ENCODE measurements at regions not wholly inside any gene's neighbourhood (a gene's known extent, or its start where the extent isn't known, plus 50 kb on each side); places are given as distances from the start of the nearest gene placed in this dataset.
A peak's percentile ranks its signal among the peaks of the same experiment; 100 is the strongest.
"Not testable (repeated sequence)": the region's sequence is repeated elsewhere in the genome, so short reads cannot be mapped to it uniquely, and the experiment has no call there.

DNA sequence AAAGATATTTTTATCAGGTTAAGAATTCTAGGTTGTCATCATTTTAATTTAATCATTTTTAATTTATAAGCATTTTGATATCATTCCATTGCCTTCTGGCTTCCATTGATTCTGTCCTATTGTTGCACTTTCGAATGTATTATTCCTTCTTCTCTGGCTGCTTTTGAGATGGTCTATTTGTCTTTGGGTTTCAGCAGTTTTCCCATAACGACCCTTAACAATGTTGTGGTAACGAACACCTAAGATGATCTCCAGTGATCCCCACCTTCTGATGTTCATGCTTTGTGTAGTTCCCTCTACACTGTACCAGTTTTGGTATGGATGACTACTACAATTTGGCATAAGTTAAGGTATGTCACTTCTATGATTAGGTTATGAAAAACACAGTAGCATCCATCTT is 59.9 kb downstream of the MINAR1 start:
- DNase-seq: no peak

DNA sequence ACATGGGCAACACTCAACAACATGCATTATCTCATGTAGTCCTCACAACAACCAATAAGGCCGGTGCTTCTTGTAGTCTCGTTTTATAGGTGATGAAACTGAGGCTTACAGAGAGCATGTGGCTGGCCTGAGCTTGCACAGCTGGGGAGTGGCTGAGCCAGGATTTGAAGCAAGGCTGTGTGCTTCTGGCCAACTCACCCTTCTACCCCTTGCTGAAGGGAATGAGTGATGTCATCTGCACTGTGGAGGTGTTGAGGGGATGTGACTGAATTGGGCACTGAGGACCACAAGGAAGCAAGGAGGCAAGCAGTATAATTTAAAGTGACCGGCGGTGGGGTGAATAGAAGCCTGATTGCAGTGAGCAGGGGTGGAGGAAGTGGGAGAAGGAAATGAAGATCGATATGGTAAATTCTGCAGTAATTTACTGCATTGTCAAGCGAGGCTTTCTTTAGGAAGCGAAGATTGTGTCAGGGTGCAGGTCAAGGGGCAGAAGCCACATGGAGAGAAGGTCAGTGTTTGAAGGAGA is 62.3 kb downstream of the MINAR1 start:
- no peak for DNase-seq

DNA sequence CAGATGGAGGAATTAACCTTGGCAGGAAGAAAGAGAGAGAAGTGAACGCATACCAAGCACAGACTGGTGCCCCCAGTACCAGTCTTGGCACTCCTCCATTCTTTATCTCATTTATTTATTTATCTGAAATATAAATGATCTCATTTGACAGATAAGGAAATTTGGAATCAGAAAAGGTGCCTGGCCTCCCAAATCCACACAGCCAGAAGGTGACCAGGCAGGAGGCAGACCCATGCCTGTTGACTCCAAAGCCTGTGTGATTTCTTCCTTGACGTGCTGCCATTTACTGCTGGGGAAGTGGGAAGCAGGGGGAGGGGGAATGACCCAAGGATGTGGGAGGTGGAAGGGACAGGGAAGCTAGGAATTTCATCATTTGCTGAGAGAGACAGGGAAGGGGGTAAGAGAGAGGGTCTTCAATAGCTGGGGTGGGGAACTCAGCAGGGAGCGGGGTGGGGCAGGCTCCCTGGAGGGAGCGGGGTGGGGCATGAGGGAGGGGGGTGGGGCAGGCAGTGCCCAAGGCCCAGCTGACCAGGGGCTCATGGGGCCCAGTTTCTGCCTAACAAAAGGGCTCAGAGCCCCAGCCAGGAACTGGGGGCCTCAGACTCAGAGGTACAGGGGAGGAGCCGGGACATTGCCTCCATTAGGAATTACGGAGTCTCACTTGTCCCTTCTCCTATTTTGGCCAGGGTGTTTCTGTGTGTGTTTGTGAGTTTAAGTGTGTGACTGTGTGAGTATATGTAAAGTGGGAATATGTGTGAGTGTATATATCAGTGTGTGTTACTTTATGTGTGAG is 63.0 kb downstream of the MINAR1 start:
- no peak for DNase-seq

DNA sequence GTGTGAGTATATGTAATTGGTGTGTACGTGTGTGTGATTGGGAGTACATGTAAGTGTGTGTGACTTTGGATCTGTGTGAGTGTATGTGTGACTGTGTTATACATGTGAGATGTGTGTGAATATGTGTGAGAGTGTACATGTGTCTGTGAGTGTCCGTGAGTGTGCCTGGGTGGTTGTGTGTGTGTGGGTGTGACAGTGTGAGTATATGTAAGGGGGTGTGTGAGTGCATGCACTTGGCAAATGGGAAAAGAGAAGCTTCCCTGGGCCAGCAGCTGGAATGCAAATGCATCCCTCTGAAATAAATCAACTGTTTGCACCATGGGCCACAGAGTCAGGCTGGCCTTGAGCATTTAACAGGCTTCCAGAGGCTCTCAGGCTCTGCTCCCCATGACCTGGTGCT is 63.6 kb downstream of the MINAR1 start:
- no peak for DNase-seq

DNA sequence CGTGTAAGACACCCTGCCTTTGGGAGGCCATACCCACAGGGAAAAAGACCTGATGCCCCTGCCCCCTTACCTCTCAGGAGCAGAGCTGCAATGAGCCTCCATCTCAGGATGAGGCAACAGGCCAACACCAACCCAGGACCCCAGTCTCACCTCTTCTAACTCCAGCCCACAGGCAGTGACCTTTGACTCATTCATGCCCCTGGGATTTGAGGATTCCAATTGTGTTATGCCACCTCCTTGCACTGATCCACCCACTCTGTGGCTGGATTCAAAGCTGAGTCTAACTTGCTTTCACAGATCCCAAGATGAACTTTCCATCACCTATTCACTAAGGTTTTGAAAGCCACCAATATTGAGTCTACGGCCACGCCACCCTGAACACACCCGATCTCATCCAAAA is 64.7 kb downstream of the MINAR1 start:
- DNase-seq: no peak

DNA sequence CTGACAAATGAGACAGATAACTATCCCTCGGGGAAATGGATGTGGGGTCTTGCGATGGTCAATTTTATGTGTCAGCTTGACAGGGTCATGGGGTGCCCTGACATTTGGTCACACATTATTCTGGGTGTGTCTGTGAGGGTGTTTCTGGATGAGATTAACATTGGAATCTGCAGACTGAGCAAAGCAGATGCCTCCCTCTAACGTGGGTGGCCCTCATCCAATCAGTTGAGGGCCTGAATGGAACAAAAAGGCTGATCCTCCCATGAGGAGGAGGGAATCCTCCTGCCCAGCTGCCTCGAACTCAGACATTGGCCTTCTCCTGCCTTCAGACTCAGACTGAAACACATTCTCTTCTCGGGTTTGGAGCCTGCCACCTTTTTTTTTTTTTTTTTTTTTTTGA is 69.0 kb downstream of the MINAR1 start:
- DNase-seq: no peak

DNA sequence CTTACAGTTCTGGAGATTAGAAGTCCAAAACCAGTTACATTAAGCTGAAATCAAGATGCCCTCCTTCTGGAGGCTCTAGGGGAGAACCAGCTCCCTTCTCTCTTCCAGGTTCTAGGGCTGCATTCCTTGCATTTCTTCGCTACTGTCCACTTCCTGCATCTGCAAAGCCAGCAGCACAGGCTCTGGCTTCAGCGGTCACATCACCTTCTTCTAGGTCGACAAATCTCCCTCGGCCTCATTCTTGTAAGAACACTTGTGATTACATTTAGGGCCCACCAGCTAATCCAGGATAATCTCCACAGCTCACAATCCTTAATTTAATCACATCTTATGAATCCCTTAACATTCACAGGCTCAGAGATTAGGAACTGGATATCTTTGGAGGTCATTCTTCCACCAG is 73.8 kb downstream of the MINAR1 start:
- DNase-seq: peak; percentile 18

DNA sequence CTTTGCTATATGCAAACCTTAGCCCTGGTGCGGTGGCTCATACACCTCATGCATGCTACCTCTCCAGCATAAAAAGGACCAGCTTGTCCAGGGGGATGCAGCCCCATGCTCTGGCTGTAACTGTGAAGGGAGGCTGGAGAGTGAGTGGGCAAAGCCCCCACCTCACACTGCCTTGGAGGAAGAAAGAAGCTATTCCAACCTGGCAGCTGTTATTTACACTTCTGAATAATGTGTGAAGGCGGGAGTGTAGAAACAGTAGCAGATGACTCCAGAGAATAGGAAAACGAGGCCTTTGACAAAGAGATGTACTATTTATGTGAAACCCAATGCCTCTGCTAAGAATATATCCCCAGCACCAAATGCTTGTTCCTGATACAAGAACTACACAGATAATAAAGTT is 80.7 kb downstream of the MINAR1 start:
- DNase-seq: not testable (repeated sequence)

DNA sequence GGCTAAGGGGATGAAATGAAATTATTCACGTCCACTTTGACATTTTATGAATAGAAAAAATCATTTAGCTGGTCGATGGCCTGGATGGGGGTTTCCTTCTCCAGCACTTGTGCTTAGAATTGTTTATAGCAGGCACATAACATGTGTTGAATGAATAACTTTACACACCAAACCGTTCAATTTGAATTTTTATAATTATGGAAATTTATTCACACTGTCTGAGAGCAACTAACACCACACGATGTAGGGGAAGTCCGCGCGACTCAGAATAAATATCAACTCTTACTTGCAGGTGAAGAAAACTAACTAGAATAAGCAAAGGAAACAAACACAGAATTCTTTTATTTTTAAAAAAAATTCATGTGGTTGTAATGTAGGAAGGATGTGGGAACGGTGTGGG is 81.3 kb downstream of the MINAR1 start:
- no peak for DNase-seq

DNA sequence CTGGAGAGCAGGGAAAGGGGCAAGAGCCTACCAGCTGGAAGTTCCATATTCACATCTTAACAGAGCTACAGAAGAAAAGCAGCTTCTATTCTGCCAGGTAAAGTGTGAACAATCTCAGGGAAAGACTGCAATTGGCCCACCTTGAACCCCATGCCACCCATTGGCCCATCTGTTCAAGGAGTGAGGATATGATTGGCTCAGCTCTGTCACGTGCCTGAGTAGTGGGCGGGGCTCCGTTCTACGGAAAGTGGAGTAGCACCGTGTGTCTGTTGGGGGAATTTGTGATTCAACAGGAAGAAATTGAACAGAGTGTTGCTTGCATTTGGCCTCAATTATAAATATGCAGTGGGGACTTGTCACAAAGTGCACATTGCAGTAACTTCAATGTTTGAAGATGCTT is 81.8 kb downstream of the MINAR1 start:
- DNase-seq: no peak

DNA sequence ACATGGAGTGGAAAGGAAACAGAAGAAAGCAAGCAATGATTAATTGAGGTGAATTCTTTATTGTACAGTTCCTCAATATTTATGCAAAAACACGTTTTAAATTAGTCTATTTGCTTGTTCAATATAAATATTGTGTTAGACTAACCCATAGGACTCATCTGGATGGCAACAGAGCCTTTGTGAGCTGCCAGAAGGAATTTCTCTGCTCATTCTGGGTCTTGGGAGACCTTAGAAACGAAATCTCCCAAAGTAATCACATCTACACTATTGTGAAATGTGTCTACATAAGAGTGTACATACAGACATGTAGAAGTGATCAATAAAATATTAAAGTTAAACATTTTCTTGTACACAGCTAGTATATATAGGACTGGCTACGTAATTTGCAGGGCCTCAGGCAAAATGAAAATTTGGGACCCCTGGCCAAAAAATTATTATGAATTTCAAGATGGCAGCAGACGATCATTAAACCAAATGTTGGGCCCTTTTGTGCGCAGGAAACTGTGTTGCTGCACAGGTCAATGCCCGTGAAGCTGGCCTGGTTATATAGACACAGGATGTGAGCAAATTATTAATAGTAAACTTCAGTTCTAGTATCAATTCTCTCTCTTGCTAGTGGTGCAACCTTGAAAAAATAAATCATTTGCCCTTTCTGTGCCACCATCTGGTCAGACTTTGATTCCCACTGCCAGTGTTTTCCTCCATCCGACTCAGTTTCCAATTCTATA is 83.3 kb downstream of the MINAR1 start:
- DNase-seq: no peak

DNA sequence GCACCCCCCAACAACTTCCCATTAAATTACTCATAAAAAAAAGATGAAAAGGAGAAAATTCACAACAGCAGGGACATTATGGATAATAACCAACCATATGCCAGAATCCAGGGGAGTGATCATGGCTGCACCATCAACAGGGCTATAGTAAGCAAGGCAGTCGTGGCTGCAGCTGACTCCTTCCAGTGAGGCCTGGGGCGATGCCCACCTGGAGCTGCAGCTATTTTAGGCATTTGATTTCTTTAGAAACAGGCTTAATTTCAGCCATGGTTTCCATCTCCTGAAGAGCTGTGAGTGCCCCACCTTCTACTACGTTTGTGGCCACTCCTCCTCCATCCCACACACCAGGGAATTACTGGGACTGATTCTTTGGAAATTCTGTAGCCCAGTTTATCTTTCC is 84.0 kb downstream of the MINAR1 start:
- DNase-seq: no peak

DNA sequence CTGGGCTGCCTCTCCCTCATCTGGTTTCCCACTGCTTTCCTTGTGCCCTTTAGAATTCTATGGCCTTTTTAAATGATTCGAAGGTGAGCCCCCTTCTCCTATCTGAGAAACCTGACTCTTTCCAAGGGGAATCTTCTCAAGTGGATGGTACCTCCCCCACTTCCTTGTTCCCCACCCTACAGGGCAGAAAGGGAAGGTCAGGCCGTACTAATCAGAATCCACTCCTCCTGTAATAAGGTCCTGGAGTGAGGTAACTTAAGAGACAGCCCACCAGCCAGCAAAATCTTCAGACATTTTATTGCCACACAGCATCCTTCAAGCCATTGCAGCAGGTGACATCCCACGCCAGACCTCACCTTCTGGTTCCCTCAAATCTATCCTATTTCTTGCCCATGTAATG is 84.5 kb downstream of the MINAR1 start:
- no peak for DNase-seq

DNA sequence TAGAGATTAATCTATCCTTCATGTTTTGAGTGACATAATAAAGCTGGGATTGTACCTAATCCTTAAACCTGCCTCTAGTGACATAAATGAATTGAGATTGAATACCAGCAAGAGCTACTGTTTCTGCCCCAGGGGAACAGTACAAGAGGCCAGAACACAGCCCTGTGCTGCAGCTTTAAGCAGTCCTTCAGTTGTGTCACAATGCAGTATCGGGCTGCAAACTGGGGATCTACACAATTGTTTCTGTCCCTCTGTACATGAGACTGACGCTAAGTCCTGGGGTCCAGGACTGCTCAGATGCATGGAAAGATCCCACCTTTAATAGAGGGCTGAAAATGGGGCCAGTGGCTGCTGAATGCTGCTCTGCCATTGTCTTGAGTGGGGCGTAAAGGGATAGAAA is 87.5 kb downstream of the MINAR1 start:
- no peak for DNase-seq

DNA sequence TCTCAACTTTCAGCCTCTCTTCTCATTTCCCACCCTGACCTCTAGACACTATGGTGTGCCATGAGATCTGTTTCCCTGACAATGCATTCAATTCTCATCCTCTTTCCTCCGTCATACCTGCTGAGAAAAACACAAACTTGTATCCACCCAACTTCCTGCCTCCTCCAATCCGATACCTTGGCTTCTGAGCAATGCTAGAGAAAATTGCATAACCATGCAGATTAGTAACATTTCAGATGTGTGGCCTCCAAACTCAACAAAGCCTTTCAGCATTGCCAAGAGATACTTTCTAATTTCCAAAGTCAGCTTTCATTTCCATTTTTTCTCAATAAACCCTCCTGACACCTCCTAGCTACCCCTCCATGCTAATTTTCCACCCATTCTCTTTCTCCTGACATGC is 88.5 kb downstream of the MINAR1 start:
- DNase-seq: no peak

DNA sequence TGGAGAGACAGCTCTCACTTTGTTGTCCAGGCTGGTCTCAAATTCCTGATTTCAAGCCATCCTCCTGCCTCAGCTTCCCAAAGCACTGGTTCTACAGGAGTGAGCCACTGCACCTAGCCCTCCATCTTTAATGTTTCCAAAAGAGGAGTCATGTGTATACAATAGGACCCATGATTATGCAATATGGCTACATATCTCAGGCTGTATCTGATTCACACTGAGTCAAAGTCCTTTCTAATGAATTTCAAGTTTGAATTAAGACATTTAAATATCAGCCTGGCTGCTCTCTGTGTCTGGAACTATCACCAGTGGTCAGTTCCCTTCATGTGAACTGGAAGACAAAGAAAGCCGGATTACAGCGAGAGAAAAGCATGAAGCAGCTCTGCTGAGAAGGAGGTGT is 90.5 kb downstream of the MINAR1 start:
- DNase-seq: no peak

DNA sequence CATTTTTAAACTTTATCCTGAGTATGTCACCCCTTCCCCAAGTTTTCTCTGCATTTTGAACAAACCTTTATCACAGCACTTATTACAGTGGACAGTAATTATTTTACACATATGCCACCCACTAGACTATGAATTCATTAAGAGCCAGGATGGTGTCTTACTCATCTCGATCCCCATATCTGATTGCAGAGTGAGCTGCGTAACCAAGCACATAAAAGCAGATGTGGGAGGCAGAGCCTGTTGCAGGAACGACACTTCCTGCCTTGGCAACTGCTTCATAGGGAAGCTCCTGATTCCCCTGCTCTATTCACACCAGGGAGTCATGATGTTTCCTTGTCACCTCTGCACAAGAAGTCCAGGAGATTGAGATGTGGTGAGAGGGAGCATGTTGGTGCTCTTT is 91.1 kb downstream of the MINAR1 start:
- no peak for DNase-seq

DNA sequence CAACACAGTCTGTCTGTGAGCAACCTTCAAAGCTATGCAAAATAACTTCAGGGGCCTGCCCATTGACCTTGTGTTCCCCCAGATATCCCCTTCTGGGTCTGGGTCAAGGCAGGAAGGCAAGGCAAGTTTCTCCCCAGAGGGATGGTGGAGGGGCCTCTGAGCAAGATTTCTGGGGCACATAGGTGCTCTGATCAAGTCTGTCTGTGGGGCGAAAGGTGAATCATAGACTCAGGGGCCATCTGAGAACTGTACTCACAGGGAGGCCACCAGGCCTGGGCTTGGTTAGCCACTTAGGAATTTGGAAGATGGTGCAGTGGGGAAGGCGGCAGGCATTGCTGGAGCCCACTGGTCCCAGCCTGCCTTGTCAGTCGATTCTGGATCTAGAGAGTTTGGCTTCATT is 92.4 kb downstream of the MINAR1 start:
- no peak for DNase-seq

DNA sequence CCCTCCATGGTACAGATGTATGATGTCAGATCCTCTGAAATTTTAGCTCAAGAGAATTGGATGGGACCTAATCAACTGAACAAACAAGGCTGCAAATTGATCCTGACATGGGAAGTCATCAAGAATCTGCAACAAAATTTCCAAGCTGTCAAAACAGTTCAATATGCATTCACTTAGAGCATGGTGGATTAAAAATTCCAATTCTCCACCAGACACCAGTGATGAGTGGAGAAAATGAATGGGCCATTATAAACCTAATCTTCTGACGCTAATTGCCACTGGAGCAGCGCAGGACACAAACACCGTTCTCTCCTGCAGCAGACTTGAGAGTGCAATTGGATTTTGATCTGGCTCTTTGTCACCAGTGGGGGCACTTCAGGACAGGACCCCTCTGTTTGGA is 94.2 kb downstream of the MINAR1 start:
- no peak for DNase-seq

DNA sequence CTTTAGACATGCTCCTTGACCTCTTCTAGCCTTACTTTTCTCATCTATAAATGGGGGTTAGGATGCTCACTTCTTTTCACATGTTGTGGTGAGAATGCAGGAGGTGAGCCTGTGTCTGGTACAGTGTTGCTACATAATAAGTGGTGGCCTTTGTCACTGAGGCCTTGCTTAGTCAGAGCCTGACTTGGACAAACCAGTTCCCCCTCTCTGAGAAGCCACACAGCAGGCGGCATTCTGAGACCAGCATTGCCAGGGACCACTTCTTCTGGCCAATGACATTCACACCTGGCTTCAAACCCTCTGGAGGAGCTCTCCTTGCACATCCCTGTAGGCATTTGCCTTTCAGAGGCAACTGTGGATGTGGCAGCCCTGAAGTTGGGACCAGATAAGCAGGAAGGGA is 95.7 kb downstream of the MINAR1 start:
- DNase-seq: no peak

DNA sequence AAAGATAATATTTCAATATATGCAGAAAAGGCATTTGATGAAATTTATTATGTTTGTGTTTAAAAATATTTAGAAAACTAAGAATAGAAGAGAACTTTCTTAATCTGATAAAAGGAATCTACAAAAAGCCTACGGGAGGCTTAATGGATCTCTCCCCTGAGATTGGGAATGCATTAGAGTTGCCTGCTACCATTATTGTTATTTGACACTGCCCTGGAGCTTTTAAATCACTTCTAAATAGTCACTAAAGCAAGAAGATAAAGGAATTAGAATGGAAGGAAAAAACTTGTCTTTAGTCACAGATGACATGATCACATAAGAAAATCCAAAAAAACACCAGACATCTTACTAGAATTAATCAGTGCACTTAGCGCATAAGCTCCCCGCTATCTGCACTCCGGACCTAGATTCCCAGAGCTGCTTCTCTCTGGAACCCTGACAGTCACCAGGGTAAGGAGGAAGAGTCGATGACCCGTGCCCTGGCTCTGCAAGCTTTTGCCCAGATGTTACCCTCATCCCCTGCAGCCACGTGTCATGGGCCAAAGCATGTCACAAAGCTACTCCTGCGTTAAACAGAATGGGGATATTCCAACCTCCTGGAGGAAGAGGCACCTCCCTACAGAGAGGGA is 97.1 kb downstream of the MINAR1 start:
- DNase-seq: no peak

DNA sequence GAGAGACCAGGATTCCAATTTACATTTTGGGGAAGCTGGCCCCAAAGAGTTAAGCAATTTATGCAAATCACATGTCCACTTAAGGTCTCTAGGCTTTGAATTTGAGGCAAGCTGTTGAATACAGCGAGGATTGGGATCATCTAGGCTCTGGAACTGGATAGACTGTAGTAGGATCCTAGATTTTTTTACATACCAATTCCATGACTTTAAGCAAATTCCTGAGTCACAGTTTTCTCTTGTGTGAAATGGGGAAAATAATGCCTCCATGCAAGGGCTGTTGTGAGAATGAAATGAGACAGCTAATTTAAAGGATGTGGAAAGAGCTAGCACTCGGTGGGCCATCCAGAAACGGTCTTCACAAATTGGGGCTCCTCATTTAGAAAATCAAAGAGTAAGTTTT is 103.4 kb downstream of the MINAR1 start:
- peak; percentile 15 for DNase-seq

DNA sequence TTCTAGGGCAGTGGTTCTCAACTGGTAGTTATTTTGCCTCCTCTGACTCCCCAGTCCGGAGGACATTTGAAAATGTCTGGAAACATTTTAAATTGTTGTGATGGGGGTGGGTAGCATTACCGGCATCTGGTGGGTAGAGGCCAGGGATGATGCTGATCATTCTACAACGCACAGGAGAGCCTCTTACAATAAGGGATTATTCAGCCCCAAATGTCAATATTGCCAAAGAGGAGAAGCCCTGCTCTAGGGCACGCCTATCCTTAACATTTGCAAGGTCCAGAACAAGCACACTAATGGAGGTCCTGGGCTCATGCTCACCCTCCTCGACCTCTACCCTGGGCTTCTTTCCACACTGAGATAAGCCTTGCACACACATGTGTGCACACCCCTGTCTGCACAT is 106.4 kb downstream of the MINAR1 start:
- no peak for DNase-seq

DNA sequence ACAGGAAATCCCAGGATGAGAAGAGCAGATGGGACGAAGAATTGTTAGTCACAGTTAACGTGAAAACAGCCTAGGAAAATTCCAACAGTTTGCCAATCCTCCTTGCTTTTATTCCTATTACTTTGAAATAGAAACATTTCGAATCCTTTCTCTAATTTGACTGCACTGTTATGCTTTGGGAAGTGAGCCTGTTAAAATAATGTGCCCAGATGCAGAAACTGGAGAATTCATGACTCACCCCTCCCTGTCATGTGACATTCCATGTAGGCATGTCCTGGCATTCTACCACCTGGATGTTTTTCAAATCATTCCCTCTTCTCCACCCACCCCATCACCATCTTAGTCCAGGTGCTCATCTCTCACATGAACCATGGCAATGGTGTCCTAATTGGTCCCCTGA is 107.3 kb downstream of the MINAR1 start:
- peak; percentile 11 for DNase-seq
